HG03439 (cell line): ENCODE measurements at regions not wholly inside any gene's neighbourhood (a gene's known extent, or its start where the extent isn't known, plus 50 kb on each side); places are given as distances from the start of the nearest gene placed in this dataset.
"Not testable (repeated sequence)": the region's sequence is repeated elsewhere in the genome, so short reads cannot be mapped to it uniquely, and the experiment has no call there.

Source experiments
- ATAC-seq: cut with Tn5 transposase; IDR thresholded peaks from one replicate; pipeline ENCODE4 v1.9.1; 2021; ENCODE audit warnings: mild to moderate bottlenecking, moderate library complexity; ENCODE audit not compliant: unreplicated experiment

GRCh38 chr4:96389770-96390169 is 549.9 kb downstream of the PDHA2 start:
- ATAC-seq: no peak

- ATAC-seq: no peak
Observed at GRCh38 chr4:96390404-96390803, 550.5 kb downstream of the PDHA2 start.

- ATAC-seq: no peak
Observed at GRCh38 chr4:96395747-96396146, 555.9 kb downstream of the PDHA2 start.

- no peak for ATAC-seq
Observed at GRCh38 chr4:96406742-96407141, 566.8 kb downstream of the PDHA2 start.

- no peak for ATAC-seq
Observed at GRCh38 chr4:96407225-96407624, 567.3 kb downstream of the PDHA2 start.

GRCh38 chr4:96407738-96408463 is 568.0 kb downstream of the PDHA2 start:
- no peak for ATAC-seq

- ATAC-seq: not testable (repeated sequence)
Observed at GRCh38 chr4:96414853-96415252, 575.0 kb downstream of the PDHA2 start.

- ATAC-seq: no peak
Observed at GRCh38 chr4:96429657-96430056, 589.8 kb downstream of the PDHA2 start.

- ATAC-seq: no peak
Observed at GRCh38 chr4:96431094-96431493, 591.2 kb downstream of the PDHA2 start.

- ATAC-seq: no peak
Observed at GRCh38 chr4:96448315-96448872, 608.5 kb downstream of the PDHA2 start.

- ATAC-seq: no peak
Observed at GRCh38 chr4:96455045-96455720, 615.3 kb downstream of the PDHA2 start.

GRCh38 chr4:96458031-96458430 is 618.1 kb downstream of the PDHA2 start:
- not testable (repeated sequence) for ATAC-seq

- ATAC-seq: no peak
Observed at GRCh38 chr4:96459105-96459504, 619.2 kb downstream of the PDHA2 start.

- no peak for ATAC-seq
Observed at GRCh38 chr4:96465834-96466233, 625.9 kb downstream of the PDHA2 start.

- no peak for ATAC-seq
Observed at GRCh38 chr4:96471956-96472867, 632.3 kb downstream of the PDHA2 start.

GRCh38 chr4:96473246-96473645 is 633.4 kb downstream of the PDHA2 start:
- ATAC-seq: no peak

- no peak for ATAC-seq
Observed at GRCh38 chr4:96483308-96484030, 643.6 kb downstream of the PDHA2 start.

GRCh38 chr4:96486563-96486962 is 646.7 kb downstream of the PDHA2 start:
- no peak for ATAC-seq

- no peak for ATAC-seq
Observed at GRCh38 chr4:96497621-96498020, 657.7 kb downstream of the PDHA2 start.

GRCh38 chr4:96504386-96504785 is 664.5 kb downstream of the PDHA2 start:
- no peak for ATAC-seq
